ENCODE measurements at regions not wholly inside any gene's neighbourhood (a gene's known extent, or its start where the extent isn't known, plus 50 kb on each side); places are given as distances from the start of the nearest gene placed in this dataset.
A peak's percentile ranks its signal among the peaks of the same experiment; 100 is the strongest.

DNA sequence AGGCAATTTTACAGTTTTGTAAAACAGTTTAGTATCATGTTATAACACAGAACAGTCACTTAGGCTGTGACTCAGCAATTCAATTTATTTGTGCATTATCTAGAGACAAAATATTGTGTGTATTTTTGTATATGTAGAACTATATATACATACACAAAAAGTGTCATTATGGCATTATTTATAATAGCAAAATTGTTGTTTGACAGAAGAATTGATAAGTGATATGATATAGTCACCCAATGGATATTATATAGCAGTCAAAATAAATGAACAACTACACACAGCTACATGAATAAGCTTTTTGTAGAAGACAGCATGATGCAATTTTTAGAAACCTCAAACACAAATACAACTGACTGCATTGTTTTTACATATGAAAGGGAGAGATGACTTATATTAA, 334.0 kb downstream of the TRIB2 start:
- Mint-ChIP-seq H3K9me3 (no peaks in the 10 kb centered on the region; the same call in 1 of the 2 replicates), H3K4me3 (no peak overlapping the region), H3K4me1 (no peaks in the 10 kb centered on the region), H3K27ac (no peak overlapping the region), H3K36me3 (no peaks in the 10 kb centered on the region), H3K27me3 (ENCODE audit: low read depth) (no peaks in the 10 kb centered on the region)
- ChIA-PET CTCF (interaction anchor here (0.6 kb wide), 1 partner anchor 1146 kb away, joined by 3 read pairs; no protein-coding TSS in a partner anchor), POLR2A (no interaction called here)
- DNase-seq (ENCODE audit: low spot score) (no peak), ATAC-seq (no peak)
- TF ChIP-seq GABPB1 (CRISPR knock-in tag; IDR thresholded peaks at IDR 0.05) (peak; percentile 66; the same call in 1 of the 2 replicates), ESRRA (CRISPR knock-in tag; IDR thresholded peaks at IDR 0.05; ENCODE audit: borderline replicate concordance) (no peak)

DNA sequence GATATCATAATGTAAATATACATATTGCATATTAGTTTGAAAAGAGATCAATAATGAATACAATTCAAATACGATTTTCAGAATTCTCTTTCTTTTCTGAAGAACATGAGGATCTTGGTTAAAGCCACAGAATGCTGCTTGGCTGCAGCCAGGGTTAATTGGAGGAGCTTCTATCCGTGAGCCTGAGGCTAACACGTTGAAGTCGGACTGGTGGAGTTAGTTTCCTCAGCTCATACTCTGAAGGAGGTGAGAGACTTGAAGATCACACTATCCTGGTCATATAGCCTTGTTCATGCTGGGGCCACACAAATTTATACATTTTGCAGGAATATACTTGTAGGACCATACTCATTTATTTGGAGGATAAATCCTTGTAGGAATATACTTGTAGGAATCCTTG, 335.8 kb downstream of the TRIB2 start:
- Mint-ChIP-seq H3K36me3 (no peaks in the 10 kb centered on the region), H3K9me3 (no peaks in the 10 kb centered on the region; the same call in 1 of the 2 replicates), H3K4me1 (no peaks in the 10 kb centered on the region), H3K27ac (no peak overlapping the region), H3K27me3 (ENCODE audit: low read depth) (no peaks in the 10 kb centered on the region), H3K4me3 (no peak overlapping the region)
- ATAC-seq (no peak), DNase-seq (ENCODE audit: low spot score) (no peak)
- POLR2A ChIA-PET = interaction anchor here (0.6 kb wide), 1 partner anchor 9 kb away, joined by 5 read pairs; no protein-coding TSS in a partner anchor
- CTCF ChIA-PET = no interaction called here
- no peak for TF ChIP-seq MYBL2 (CRISPR knock-in tag; IDR thresholded peaks at IDR 0.05)
- TF ChIP-seq, protein P1, sequence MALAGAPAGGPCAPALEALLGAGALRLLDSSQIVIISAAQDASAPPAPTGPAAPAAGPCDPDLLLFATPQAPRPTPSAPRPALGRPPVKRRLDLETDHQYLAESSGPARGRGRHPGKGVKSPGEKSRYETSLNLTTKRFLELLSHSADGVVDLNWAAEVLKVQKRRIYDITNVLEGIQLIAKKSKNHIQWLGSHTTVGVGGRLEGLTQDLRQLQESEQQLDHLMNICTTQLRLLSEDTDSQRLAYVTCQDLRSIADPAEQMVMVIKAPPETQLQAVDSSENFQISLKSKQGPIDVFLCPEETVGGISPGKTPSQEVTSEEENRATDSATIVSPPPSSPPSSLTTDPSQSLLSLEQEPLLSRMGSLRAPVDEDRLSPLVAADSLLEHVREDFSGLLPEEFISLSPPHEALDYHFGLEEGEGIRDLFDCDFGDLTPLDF (CRISPR knock-in tag; IDR thresholded peaks at IDR 0.05) = no peak
- TF ChIP-seq, protein P2, sequence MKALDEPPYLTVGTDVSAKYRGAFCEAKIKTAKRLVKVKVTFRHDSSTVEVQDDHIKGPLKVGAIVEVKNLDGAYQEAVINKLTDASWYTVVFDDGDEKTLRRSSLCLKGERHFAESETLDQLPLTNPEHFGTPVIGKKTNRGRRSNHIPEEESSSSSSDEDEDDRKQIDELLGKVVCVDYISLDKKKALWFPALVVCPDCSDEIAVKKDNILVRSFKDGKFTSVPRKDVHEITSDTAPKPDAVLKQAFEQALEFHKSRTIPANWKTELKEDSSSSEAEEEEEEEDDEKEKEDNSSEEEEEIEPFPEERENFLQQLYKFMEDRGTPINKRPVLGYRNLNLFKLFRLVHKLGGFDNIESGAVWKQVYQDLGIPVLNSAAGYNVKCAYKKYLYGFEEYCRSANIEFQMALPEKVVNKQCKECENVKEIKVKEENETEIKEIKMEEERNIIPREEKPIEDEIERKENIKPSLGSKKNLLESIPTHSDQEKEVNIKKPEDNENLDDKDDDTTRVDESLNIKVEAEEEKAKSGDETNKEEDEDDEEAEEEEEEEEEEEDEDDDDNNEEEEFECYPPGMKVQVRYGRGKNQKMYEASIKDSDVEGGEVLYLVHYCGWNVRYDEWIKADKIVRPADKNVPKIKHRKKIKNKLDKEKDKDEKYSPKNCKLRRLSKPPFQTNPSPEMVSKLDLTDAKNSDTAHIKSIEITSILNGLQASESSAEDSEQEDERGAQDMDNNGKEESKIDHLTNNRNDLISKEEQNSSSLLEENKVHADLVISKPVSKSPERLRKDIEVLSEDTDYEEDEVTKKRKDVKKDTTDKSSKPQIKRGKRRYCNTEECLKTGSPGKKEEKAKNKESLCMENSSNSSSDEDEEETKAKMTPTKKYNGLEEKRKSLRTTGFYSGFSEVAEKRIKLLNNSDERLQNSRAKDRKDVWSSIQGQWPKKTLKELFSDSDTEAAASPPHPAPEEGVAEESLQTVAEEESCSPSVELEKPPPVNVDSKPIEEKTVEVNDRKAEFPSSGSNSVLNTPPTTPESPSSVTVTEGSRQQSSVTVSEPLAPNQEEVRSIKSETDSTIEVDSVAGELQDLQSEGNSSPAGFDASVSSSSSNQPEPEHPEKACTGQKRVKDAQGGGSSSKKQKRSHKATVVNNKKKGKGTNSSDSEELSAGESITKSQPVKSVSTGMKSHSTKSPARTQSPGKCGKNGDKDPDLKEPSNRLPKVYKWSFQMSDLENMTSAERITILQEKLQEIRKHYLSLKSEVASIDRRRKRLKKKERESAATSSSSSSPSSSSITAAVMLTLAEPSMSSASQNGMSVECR (CRISPR knock-in tag; IDR thresholded peaks at IDR 0.05; ENCODE audit: borderline replicate concordance) = no peak
- TF ChIP-seq, protein P3, sequence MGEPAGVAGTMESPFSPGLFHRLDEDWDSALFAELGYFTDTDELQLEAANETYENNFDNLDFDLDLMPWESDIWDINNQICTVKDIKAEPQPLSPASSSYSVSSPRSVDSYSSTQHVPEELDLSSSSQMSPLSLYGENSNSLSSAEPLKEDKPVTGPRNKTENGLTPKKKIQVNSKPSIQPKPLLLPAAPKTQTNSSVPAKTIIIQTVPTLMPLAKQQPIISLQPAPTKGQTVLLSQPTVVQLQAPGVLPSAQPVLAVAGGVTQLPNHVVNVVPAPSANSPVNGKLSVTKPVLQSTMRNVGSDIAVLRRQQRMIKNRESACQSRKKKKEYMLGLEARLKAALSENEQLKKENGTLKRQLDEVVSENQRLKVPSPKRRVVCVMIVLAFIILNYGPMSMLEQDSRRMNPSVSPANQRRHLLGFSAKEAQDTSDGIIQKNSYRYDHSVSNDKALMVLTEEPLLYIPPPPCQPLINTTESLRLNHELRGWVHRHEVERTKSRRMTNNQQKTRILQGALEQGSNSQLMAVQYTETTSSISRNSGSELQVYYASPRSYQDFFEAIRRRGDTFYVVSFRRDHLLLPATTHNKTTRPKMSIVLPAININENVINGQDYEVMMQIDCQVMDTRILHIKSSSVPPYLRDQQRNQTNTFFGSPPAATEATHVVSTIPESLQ (CRISPR knock-in tag; IDR thresholded peaks at IDR 0.05) = no peak
- TF ChIP-seq, protein P4, sequence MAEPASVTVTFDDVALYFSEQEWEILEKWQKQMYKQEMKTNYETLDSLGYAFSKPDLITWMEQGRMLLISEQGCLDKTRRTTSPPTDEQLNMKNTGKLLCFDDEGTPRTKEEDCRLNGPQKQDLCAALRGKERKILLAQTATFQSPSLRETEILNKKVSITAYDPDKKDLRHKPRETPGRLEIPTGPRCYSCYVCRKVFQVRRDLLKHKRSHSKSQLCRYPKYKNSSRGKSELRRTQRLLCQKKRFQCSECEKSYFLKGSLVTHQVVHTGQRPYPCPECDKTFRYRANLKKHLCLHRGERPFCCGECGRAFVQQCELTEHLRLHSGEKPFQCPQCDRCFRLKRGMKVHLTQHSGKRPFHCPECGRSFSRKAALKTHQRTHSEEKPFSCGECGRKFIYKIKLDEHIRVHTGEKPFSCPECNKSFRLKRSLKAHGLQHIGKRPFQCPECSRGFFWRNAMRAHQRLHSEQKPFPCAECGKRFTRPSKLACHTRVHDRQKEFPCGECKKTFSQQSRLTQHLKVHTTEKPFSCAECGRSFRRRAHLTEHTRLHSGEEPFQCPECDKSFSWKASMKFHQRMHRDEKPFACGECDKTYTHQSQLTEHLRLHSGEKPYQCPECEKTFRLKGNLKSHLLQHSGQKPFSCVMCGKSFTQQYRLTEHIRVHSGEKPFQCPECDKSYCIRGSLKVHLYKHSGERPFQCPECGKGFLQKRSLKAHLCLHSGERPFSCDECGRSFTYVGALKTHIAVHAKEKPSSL (CRISPR knock-in tag; conservative IDR thresholded peaks at IDR 0.05) = no peak
- no peak for TF ChIP-seq GTF2I (CRISPR knock-in tag; conservative IDR thresholded peaks at IDR 0.05)
- no peak for TF ChIP-seq ZNF396 (CRISPR knock-in tag; IDR thresholded peaks at IDR 0.05; ENCODE audit: borderline replicate concordance)
- TF ChIP-seq RELA (CRISPR knock-in tag; IDR thresholded peaks at IDR 0.05; ENCODE audit: borderline replicate concordance) = no peak
- TF ChIP-seq MXD4 (CRISPR knock-in tag; IDR thresholded peaks at IDR 0.05; ENCODE audit: borderline replicate concordance) = no peak
- TF ChIP-seq, protein P5, sequence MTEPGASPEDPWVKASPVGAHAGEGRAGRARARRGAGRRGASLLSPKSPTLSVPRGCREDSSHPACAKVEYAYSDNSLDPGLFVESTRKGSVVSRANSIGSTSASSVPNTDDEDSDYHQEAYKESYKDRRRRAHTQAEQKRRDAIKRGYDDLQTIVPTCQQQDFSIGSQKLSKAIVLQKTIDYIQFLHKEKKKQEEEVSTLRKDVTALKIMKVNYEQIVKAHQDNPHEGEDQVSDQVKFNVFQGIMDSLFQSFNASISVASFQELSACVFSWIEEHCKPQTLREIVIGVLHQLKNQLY (CRISPR knock-in tag; IDR thresholded peaks at IDR 0.05) = no peak
- no peak for TF ChIP-seq FOXP1 (CRISPR knock-in tag; IDR thresholded peaks at IDR 0.05; ENCODE audit: borderline replicate concordance)
- TF ChIP-seq ATF1 (CRISPR knock-in tag; IDR thresholded peaks at IDR 0.05) = no peak
- TF ChIP-seq, protein P6, sequence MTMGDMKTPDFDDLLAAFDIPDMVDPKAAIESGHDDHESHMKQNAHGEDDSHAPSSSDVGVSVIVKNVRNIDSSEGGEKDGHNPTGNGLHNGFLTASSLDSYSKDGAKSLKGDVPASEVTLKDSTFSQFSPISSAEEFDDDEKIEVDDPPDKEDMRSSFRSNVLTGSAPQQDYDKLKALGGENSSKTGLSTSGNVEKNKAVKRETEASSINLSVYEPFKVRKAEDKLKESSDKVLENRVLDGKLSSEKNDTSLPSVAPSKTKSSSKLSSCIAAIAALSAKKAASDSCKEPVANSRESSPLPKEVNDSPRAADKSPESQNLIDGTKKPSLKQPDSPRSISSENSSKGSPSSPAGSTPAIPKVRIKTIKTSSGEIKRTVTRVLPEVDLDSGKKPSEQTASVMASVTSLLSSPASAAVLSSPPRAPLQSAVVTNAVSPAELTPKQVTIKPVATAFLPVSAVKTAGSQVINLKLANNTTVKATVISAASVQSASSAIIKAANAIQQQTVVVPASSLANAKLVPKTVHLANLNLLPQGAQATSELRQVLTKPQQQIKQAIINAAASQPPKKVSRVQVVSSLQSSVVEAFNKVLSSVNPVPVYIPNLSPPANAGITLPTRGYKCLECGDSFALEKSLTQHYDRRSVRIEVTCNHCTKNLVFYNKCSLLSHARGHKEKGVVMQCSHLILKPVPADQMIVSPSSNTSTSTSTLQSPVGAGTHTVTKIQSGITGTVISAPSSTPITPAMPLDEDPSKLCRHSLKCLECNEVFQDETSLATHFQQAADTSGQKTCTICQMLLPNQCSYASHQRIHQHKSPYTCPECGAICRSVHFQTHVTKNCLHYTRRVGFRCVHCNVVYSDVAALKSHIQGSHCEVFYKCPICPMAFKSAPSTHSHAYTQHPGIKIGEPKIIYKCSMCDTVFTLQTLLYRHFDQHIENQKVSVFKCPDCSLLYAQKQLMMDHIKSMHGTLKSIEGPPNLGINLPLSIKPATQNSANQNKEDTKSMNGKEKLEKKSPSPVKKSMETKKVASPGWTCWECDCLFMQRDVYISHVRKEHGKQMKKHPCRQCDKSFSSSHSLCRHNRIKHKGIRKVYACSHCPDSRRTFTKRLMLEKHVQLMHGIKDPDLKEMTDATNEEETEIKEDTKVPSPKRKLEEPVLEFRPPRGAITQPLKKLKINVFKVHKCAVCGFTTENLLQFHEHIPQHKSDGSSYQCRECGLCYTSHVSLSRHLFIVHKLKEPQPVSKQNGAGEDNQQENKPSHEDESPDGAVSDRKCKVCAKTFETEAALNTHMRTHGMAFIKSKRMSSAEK (CRISPR knock-in tag; IDR thresholded peaks at IDR 0.05; ENCODE audit: borderline replicate concordance) = no peak
- TF ChIP-seq GABPB1 (CRISPR knock-in tag; IDR thresholded peaks at IDR 0.05) = no peak
- no peak for TF ChIP-seq ZBTB21 (CRISPR knock-in tag; IDR thresholded peaks at IDR 0.05; ENCODE audit: borderline replicate concordance)
- TF ChIP-seq, protein P7, sequence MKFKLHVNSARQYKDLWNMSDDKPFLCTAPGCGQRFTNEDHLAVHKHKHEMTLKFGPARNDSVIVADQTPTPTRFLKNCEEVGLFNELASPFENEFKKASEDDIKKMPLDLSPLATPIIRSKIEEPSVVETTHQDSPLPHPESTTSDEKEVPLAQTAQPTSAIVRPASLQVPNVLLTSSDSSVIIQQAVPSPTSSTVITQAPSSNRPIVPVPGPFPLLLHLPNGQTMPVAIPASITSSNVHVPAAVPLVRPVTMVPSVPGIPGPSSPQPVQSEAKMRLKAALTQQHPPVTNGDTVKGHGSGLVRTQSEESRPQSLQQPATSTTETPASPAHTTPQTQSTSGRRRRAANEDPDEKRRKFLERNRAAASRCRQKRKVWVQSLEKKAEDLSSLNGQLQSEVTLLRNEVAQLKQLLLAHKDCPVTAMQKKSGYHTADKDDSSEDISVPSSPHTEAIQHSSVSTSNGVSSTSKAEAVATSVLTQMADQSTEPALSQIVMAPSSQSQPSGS (CRISPR knock-in tag; IDR thresholded peaks at IDR 0.05; ENCODE audit: borderline replicate concordance, low read depth) = no peak

All from WTC11 (cell line).